Brain microvascular endothelial cell (primary cell): ENCODE measurements at regions not wholly inside any gene's neighbourhood (a gene's known extent, or its start where the extent isn't known, plus 50 kb on each side); places are given as distances from the start of the nearest gene placed in this dataset.
A peak's percentile ranks its signal among the peaks of the same experiment; 100 is the strongest.

Experiments
- DNase-seq: peaks from one replicate; pipeline ENCODE4 v3.0.0-alpha.2; 2020
- H3K27ac ChIP-seq: fragments of 250-450 bp; sonication (Bioruptor Pico); 2 replicates; pipeline ENCODE4 v1.5.1; 2020; ENCODE audit warnings: mild to moderate bottlenecking, moderate library complexity
- H3K27me3 ChIP-seq: fragments of 250-450 bp; sonication (Bioruptor Pico); replicated peaks from 2 replicates; pipeline ENCODE4 v1.5.1; 2020; ENCODE audit warnings: mild to moderate bottlenecking
- H3K36me3 ChIP-seq: fragments of 250-450 bp; sonication (Bioruptor Pico); replicated peaks from 2 replicates; pipeline ENCODE4 v1.5.1; 2020; ENCODE audit warnings: mild to moderate bottlenecking
- H3K4me3 ChIP-seq: 2 replicates; pipeline ENCODE4 v1.5.1; 2011; ENCODE audit warnings: low read depth, mild to moderate bottlenecking, control low read depth, low read length, moderate library complexity
- in situ Hi-C: cut with HindIII; loops from 2 replicates; pipeline ENCODE4 v1.10.0; 2017; ENCODE audit warnings: low sequenced_read_pairs, low pct_ligation_motif_present
- TF ChIP-seq, protein P1 (sequence below): IDR thresholded peaks from 2 replicates; pipeline ENCODE4 v1.5.1; 2011; ENCODE audit warnings: low read depth, mild to moderate bottlenecking, moderate library complexity, low read length, control low read depth, inconsistent platforms; ENCODE audit errors: missing control alignments

GRCh38 chr2:226673314-226673723 is 126.3 kb downstream of the IRS1 start:
- Histone ChIP-seq H3K36me3 (no peaks in the 10 kb centered on the region), H3K27me3 (no peaks in the 10 kb centered on the region), H3K27ac (peak overlapping the region; percentile 6), H3K4me3 (no peak overlapping the region)
- TF ChIP-seq, protein P1, sequence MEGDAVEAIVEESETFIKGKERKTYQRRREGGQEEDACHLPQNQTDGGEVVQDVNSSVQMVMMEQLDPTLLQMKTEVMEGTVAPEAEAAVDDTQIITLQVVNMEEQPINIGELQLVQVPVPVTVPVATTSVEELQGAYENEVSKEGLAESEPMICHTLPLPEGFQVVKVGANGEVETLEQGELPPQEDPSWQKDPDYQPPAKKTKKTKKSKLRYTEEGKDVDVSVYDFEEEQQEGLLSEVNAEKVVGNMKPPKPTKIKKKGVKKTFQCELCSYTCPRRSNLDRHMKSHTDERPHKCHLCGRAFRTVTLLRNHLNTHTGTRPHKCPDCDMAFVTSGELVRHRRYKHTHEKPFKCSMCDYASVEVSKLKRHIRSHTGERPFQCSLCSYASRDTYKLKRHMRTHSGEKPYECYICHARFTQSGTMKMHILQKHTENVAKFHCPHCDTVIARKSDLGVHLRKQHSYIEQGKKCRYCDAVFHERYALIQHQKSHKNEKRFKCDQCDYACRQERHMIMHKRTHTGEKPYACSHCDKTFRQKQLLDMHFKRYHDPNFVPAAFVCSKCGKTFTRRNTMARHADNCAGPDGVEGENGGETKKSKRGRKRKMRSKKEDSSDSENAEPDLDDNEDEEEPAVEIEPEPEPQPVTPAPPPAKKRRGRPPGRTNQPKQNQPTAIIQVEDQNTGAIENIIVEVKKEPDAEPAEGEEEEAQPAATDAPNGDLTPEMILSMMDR, result no peak
- DNase-seq, result peak; percentile 88
- in situ Hi-C loops, result no loop called here

DNA sequence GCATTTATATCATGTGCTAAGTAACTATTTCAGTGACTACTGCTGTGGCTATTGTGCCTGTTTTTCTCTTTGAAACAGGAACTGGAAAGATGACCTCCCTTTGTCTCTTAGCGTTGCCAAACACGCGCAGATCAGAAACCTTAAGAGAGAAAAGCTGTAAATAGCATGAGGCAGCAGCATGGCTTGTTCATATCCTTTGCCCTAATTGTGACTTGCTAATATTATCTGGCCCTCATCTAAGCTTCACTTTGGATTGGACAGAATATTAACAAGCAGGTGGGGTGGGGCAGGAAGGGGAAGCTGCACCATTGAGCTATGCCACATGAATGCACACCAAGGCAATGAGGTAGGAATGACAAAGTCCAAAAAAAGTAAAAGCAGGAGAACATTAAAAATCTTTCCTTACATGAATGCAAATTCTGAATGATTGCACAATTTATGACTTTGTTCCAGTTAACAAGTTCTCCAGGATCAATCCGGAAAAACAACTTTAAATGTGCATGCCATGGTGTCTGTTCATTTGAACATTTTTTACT is 128.4 kb downstream of the IRS1 start:
- in situ Hi-C loops, result no loop called here
- Histone ChIP-seq H3K36me3 (no peaks in the 10 kb centered on the region), H3K27me3 (no peaks in the 10 kb centered on the region), H3K27ac (no peak overlapping the region), H3K4me3 (no peak overlapping the region)
- TF ChIP-seq, protein P1, result no peak
- DNase-seq, result no peak

DNA sequence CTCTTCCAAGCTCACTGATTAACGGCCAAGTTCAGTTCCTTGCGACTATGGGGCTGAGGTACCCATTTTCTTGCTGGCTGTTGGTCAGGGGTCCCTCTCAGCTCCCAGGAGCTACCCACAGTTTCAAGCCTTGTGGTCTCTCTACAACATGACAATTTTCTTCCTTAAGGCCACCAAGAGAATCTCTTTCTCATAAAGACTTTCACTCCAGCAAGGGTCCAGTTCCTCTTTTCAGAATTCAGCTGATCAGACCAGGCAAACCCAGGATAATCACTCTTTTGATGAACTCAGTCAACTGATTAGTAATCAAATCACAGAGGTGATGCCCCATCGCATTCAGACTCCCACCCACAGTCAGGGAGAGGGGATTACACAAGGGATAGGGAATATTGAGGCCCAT is 129.7 kb downstream of the IRS1 start:
- in situ Hi-C loops, result no loop called here
- DNase-seq, result no peak
- Histone ChIP-seq H3K27ac (no peak overlapping the region), H3K27me3 (no peaks in the 10 kb centered on the region), H3K36me3 (no peaks in the 10 kb centered on the region), H3K4me3 (no peak overlapping the region)
- TF ChIP-seq, protein P1, result no peak

- in situ Hi-C loops, result no loop called here
- no peak overlapping the region for H3K4me3 ChIP-seq
- TF ChIP-seq, protein P1, result no peak
- no peak for DNase-seq
- no peaks in the 10 kb centered on the region for H3K27me3 ChIP-seq
- no peaks in the 10 kb centered on the region for H3K36me3 ChIP-seq
- no peak overlapping the region for H3K27ac ChIP-seq
Observed at GRCh38 chr2:226669249-226669648, 130.4 kb downstream of the IRS1 start.

DNA sequence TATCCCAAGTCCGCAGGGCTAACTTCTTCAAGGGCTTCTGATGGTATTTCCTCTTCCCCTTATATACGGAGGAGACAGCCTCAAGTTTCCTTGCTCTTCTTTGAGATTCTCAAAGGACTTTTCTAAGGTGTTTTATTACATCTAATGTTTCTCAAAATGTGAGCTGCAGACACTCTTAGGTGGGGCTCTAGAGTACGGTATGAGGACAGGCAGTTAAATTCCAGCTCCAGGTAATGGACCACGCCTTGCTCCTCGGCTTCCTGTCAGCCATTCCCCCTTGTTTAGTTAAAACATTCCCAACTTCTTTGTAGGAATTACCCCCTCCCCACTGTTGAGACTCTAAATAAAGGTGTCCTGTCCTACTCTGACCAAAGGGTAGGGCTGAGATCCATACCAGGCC is 131.9 kb downstream of the IRS1 start:
- TF ChIP-seq, protein P1, result no peak
- no peak for DNase-seq
- in situ Hi-C loops, result no loop called here
- no peaks in the 10 kb centered on the region for H3K36me3 ChIP-seq
- no peaks in the 10 kb centered on the region for H3K27me3 ChIP-seq
- H3K27ac ChIP-seq, result no peak overlapping the region
- no peak overlapping the region for H3K4me3 ChIP-seq

GRCh38 chr2:226665306-226665831 is 134.3 kb downstream of the IRS1 start:
- TF ChIP-seq, protein P1, result no peak
- Histone ChIP-seq H3K27me3 (no peaks in the 10 kb centered on the region), H3K4me3 (no peak overlapping the region), H3K36me3 (no peaks in the 10 kb centered on the region), H3K27ac (no peak overlapping the region)
- in situ Hi-C loops, result no loop called here
- no peak for DNase-seq
